GM19239 (cell line): ENCODE measurements at regions not wholly inside any gene's neighbourhood (a gene's known extent, or its start where the extent isn't known, plus 50 kb on each side); places are given as distances from the start of the nearest gene placed in this dataset.
"Not testable (repeated sequence)": the region's sequence is repeated elsewhere in the genome, so short reads cannot be mapped to it uniquely, and the experiment has no call there.

ENCODE experiments used
- DNase-seq: peaks from one replicate; pipeline ENCODE4 v3.0.0; 2011; ENCODE audit warnings: low spot score; ENCODE audit not compliant: insufficient read length
- FAIRE-seq: peaks from 2 replicates; lab custom pipeline; 2011; peaks lifted over from hg19 to GRCh38; lab: Jason Lieb, UNC

- FAIRE-seq (no peak), DNase-seq (no peak)
Measured at GRCh38 chrY:7815921-7816320, 904.4 kb upstream of the AMELY start.

GRCh38 chrY:7815285-7815684, 903.7 kb upstream of the AMELY start:
- FAIRE-seq (no peak), DNase-seq (no peak)

DNA sequence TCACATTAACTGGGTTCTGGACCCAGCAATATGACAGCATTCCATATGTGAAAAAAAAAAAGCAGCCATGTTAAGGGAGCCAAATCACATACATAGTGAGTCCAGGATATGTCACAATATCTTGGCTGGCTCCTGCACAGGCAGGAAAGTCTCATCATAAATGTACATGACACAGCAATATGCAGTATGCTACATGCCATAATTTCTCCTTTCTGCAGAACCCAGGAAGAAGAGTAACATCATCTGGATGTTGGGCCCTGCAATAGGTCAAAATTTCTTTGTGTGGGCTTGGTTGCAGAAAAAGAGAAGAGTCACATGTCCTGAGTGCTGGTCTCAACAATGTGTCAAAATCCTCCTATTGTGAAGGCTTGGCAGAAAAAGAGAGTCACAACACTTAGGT, 902.8 kb upstream of the AMELY start:
- no peak for FAIRE-seq
- DNase-seq = no peak

DNA sequence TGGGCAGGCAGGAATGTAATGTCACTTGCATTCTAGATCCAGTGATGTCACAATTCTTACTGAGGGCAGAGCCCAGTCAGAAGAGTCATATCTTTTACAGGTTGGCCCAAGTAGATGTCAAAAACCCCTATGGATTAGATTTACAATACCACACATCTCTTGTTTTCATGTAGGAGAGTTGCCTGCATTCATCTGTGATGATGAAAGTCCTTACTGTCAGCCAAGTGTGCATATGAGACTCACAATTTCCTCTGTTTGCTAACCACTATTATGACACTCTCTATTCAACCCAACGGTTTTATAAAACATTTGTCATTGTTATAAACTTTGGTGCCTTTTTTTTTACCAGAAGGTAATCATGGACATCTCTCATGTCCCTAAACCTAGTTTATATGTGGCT, 898.8 kb upstream of the AMELY start:
- no peak for DNase-seq
- no peak for FAIRE-seq

DNA sequence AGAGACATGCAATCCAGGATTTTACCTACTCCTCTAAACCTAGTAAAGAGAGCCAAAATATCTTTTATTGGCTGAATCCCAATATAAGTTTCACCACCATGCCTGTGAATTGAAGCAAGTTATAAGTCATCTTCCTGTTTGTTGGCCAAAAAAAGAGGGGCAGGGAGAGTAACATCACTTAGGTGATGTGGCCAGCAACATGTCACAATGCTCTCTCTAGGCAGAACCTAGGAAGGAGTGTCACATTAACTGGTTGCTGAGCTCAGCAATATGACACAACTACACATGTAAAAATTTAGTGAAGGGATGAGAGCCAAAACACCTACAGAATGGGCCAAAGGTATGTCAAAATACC, 895.9 kb upstream of the AMELY start:
- no peak for FAIRE-seq
- DNase-seq = no peak

DNA sequence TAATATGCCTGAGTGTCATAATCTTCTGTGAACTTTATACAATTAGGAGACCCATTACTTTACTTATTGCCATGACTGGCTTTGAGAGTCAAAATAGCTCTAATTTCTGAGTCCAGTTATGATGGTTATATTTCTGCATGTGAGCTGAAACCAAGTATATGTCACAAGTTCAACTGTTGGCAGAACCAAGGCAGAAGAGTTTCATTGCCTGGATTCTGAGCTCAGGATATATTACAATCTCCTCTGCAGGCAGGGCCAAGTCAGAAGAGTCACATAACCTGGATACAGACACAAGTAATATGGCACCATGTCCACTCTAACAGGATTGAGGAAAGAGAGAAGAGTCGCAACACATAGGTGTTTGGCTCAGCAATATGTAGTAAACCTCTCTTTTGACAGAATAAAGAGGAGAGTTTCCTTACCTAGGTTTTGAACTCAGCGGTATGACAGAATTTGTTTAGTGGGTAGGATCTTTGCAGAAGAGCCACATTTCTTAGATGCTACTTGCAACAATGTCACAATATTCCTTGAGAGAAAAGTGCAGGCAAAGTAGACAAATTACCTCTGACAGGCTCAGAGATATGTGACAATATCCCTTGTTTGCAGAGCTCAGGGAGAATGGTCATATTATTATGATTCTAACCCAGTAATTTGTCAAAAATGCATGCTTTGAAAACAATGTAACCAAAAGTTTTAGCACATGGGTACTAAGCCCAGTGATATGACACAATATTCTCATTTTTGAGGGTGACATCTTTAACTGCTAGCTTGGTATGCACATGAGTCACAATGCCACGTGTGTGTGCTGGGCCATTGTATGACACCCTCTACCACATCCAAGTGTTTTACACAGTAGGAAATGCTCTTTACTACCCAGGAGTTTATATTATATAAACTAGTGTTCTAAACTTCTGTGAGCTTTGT, 895.3 kb upstream of the AMELY start:
- DNase-seq (no peak), FAIRE-seq (no peak)

- FAIRE-seq (no peak), DNase-seq (no peak)
Measured at GRCh38 chrY:7805624-7806023, 894.1 kb upstream of the AMELY start.

GRCh38 chrY:7803737-7804136, 892.2 kb upstream of the AMELY start:
- DNase-seq (no peak), FAIRE-seq (no peak)

DNA sequence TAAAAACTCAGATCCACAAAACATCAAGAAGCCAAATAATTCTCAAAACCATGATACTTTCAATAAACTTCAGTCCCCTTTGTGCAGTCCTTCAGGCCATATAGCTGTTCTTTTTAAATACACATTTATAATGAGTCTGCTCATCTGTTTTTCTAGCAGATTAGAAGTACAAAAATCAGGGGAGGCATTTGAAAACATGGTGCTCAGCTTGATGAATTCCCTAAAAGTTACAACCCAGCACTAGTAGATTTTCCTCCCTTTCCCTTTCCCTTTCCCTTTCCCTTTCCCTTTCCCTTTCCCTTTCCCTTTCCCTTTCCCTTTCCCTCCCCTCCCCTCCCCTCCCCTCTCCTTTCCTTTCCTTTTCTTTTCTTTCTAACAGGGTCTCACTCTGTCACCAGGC, 884.6 kb upstream of the AMELY start:
- FAIRE-seq (no peak), DNase-seq (no peak)

DNA sequence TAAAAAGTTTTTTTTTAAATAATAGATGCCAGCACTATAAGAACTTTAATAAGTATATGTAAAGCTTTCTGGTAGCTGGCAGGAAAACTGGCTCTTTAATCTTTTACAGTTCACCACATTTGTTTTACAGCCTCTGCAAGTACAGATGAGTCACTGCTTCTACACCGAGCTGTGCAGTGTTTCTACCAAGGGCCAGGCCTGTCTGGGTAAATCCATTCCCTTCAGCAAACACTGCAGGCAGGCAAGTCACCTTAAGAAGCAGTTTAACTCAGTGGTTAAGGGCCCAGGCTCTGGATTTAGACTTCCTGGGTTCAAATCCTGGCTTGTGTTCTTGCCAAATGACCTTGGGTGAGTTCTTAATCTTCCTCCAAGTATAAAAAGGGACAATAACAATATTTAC, 882.9 kb upstream of the AMELY start:
- DNase-seq (no peak), FAIRE-seq (no peak)

- no peak for DNase-seq
- FAIRE-seq = no peak
Measured at GRCh38 chrY:7793989-7794388, 882.4 kb upstream of the AMELY start.

DNA sequence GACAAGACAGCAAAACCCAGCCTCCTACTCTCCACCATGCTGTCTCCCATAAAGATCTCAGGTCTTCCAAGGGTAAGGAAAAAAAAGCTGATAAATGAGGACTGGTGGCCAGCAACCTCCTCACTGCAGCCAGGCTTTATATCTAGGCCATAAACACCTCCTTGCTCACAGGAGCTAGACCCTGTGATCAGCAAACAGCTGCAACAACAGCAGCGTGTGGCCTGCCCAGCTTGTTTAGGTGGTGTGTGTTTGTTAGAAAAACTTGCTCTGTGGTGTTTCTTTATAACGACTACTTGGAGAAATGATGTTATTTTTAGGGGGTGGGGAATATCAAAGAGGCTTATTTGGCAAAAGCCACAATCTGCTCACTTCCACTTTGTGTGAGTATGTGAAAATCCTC, 880.9 kb upstream of the AMELY start:
- DNase-seq (no peak), FAIRE-seq (no peak)

GRCh38 chrY:7781501-7781900, 869.9 kb upstream of the AMELY start:
- no peak for DNase-seq
- FAIRE-seq = no peak

- FAIRE-seq, DNase-seq: not testable (repeated sequence)
Measured at GRCh38 chrY:7775436-7775835, 863.9 kb upstream of the AMELY start.

DNA sequence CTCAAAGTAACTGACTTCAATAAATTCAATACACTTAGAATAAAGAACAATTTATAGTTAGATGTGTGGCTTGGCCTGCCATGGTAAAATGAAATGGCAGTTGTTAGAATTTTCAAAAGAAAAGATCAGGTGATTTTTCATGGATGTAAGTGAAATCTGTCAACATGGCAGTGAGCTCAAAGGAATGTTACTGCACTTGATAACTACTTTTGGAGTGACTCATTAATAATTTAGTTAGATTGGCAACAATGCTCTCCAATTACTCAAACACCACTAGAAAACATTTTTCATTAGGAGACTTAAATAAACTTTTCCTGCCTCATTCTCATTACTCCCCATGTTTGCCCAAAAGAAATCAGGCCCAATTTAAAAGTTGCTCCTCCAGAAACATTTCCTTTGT, 860.2 kb upstream of the AMELY start:
- DNase-seq (no peak), FAIRE-seq (no peak)

GRCh38 chrY:7769790-7770375, 858.3 kb upstream of the AMELY start:
- FAIRE-seq (no peak), DNase-seq (no peak)

DNA sequence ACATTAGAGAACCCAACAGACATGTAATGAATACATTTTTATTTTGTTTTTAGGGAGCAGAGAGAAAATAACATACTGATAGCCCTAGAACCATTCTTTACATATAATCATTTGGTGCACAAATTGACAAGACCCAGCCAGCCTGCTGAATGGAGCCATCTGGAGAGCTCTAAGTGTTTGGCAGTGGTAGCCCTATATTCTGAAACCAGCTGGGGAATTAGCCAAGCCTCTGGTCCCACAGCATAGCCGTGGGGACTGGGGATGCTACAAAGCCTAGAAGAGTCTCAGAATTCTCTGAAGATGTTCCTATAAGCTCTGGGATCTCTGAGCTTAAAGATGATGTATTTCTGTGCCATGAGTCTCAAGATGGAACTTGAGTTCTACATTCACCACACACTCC, 857.3 kb upstream of the AMELY start:
- no peak for FAIRE-seq
- no peak for DNase-seq

- FAIRE-seq (no peak), DNase-seq (no peak)
Measured at GRCh38 chrY:7753711-7754110, 842.2 kb upstream of the AMELY start.

- FAIRE-seq = no peak
- no peak for DNase-seq
Measured at GRCh38 chrY:7746781-7747180, 835.2 kb upstream of the AMELY start.

DNA sequence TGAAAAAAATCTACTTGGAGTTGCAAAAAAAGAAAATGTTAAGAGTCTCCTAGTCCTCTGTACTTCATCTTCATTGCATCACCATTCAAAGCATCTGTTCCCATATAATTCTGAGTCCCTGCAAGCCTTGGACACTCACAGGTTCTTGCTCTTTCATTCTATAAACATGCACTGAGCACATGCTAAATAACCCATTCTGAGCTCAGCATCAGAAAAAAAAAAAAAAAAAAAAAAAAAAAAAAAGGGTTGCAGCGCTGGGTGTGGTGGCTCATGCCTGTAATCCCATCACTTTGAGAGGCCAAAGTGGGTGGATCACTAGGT, 834.0 kb upstream of the AMELY start:
- DNase-seq (no peak), FAIRE-seq (no peak)

DNA sequence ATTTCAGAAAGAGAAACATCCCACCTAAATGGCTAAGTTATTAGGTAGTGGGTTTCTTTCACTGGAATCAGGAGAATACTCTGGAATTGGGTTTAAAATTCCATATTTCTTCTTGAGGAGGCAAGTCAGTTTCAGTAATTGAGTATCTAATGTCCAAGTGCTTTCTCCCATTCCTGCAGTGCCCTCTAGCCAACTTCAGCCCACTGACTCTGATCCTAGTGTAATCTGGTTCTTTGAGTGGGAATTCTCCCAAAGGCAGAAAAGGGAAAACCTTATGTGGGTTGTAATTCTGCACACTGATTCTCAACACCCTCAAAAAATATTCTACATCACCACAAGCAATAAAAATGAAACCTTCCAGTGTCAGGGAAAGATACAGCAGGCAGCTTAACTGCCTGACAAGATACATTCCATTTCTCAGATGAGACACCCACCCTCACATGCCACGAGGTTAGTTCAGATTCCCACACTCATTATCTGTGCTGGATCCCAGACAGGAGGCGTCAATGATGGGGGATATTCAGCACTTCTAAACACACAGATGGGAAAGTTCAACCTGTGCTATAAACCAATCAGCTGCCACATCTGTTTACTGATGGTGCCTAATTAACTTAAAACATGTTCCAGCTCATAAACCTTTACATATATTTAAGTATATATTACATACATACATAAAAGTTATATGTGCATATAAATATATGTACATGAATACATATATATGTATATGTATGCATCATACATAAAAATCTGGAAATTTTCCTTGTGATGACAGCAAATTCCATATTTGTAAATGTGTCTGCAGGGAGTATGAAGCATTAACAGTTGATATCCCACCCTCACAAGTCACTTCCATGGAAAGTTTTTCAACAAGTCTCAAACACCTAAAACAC, 833.4 kb upstream of the AMELY start:
- no peak for FAIRE-seq
- DNase-seq = no peak
